IMR-90 (cell line): ENCODE measurements at regions not wholly inside any gene's neighbourhood (a gene's known extent, or its start where the extent isn't known, plus 50 kb on each side); places are given as distances from the start of the nearest gene placed in this dataset.

Experiments used
- ATAC-seq: fragments of 200-7000 bp; cut with Tn5 transposase; 2 replicates; pipeline ENCODE4 v1.9.1; 2020; ENCODE audit warnings: low read depth, mild to moderate bottlenecking, moderate library complexity
- BruUV-seq: library from RNA; stranded (reverse); fragments of 400-500 nt; replicated peaks from 2 replicates; lab custom pipeline; 2021; lab: Mats Ljungman, UMichigan
- CTCF ChIA-PET: fragments of 300-600 bp; formaldehyde crosslinking; extraction: SDS; loops from one replicate; lab custom pipeline; 2021; ENCODE audit warnings: antibody characterized with exemption; lab: Yijun Ruan, JAX
- POLR2A ChIA-PET: fragments of 300-600 bp; sonication (Branson Sonifier 250); formaldehyde crosslinking; loops from one replicate; lab custom pipeline; 2022; ENCODE audit warnings: antibody characterized with exemption; ENCODE audit not compliant: unreplicated experiment; lab: Charles Lee
- DNase-seq: peaks from one replicate; pipeline ENCODE4 v3.0.0; 2013
- H2AFZ ChIP-seq: replicated peaks from 2 replicates; pipeline ENCODE3; 2013; ENCODE audit warnings: low read length, mild to moderate bottlenecking; ENCODE audit not compliant: poor library complexity
- H2AK5ac ChIP-seq: 2 replicates; pipeline ENCODE4 v1.6.1; 2013; ENCODE audit warnings: low read depth, low read length, inconsistent platforms
- H2AK9ac ChIP-seq: replicated peaks from 2 replicates; pipeline ENCODE3; 2013; ENCODE audit warnings: mild to moderate bottlenecking, low read depth, low read length, moderate library complexity; ENCODE audit not compliant: poor library complexity
- H2BK120ac ChIP-seq: 2 replicates; pipeline ENCODE4 v1.6.1; 2013; ENCODE audit warnings: low read depth, low read length, inconsistent platforms
- H2BK15ac ChIP-seq: 3 replicates; pipeline ENCODE4 v1.6.1; 2013; ENCODE audit warnings: low read depth, low read length, inconsistent platforms
- H2BK20ac ChIP-seq: 2 replicates; pipeline ENCODE4 v1.6.1; 2013; ENCODE audit warnings: low read depth, mild to moderate bottlenecking, inconsistent platforms, low read length, moderate library complexity
- H2BK5ac ChIP-seq: 2 replicates; pipeline ENCODE4 v1.6.1; 2013; ENCODE audit warnings: mild to moderate bottlenecking, low read depth, low read length, inconsistent platforms; ENCODE audit not compliant: poor library complexity, severe bottlenecking
- H3K14ac ChIP-seq: replicated peaks from 2 replicates; pipeline ENCODE4 v1.6.1; 2013; ENCODE audit warnings: low read depth, low read length, inconsistent platforms
- H3K18ac ChIP-seq: 2 replicates; pipeline ENCODE4 v1.6.1; 2013; ENCODE audit warnings: low read depth, low read length, control low read depth
- H3K23ac ChIP-seq: 2 replicates; pipeline ENCODE4 v1.6.1; 2013; ENCODE audit warnings: low read depth, low read length, inconsistent platforms
- H3K27ac ChIP-seq: 2 replicates; pipeline ENCODE4 v1.5.1; 2013; ENCODE audit warnings: mild to moderate bottlenecking, control low read depth, low read length; ENCODE audit not compliant: insufficient read depth
- H3K27me3 ChIP-seq: 2 replicates; pipeline ENCODE4 v1.6.1; 2013; ENCODE audit warnings: low read length; ENCODE audit not compliant: control insufficient read depth, insufficient read depth
- H3K36me3 ChIP-seq: 2 replicates; pipeline ENCODE4 v1.6.1; 2013; ENCODE audit warnings: low read length, mixed read lengths; ENCODE audit not compliant: control insufficient read depth, insufficient read depth
- H3K4ac ChIP-seq: 2 replicates; pipeline ENCODE4 v1.6.1; 2013; ENCODE audit warnings: low read depth, low read length, inconsistent platforms
- H3K4me1 ChIP-seq: 2 replicates; pipeline ENCODE4 v1.6.1; 2013; ENCODE audit warnings: low read length, mixed read lengths; ENCODE audit not compliant: control insufficient read depth, insufficient read depth
- H3K4me2 ChIP-seq: 2 replicates; pipeline ENCODE4 v1.6.1; 2013; ENCODE audit warnings: low read depth, mild to moderate bottlenecking, control low read depth, low read length, moderate library complexity
- H3K4me3 ChIP-seq: 2 replicates; pipeline ENCODE4 v1.5.1; 2013; ENCODE audit warnings: low read depth, mild to moderate bottlenecking, control low read depth, low read length, moderate library complexity; ENCODE audit not compliant: insufficient read depth
- H3K56ac ChIP-seq: 2 replicates; pipeline ENCODE4 v1.6.1; 2013; ENCODE audit warnings: low read length, inconsistent platforms; ENCODE audit not compliant: insufficient read depth; ENCODE audit errors: extremely low read depth
- H3K79me1 ChIP-seq, 2 experiments: 2 replicates each; pipeline ENCODE4 v1.6.1; 2013; ENCODE audit warnings: low read length in 2 of 2, inconsistent platforms in 1 of 2, low read depth in 1 of 2
- H3K9ac ChIP-seq: 2 replicates; pipeline ENCODE4 v1.6.1; 2013; ENCODE audit warnings: low read depth, low read length, control low read depth
- H3K9me1 ChIP-seq: 2 replicates; pipeline ENCODE4 v1.6.1; 2013; ENCODE audit warnings: low read length, inconsistent platforms; ENCODE audit not compliant: insufficient read depth
- H3K9me3 ChIP-seq: 2 replicates; pipeline ENCODE4 v1.6.1; 2013; ENCODE audit warnings: low read length; ENCODE audit not compliant: control insufficient read depth, insufficient read depth
- H4K20me1 ChIP-seq: 2 replicates; pipeline ENCODE4 v1.6.1; 2013; ENCODE audit warnings: low read length, inconsistent platforms; ENCODE audit not compliant: insufficient read depth
- H4K5ac ChIP-seq: 2 replicates; pipeline ENCODE4 v1.6.1; 2013; ENCODE audit warnings: mild to moderate bottlenecking, low read depth, low read length, control low read depth
- H4K8ac ChIP-seq, 2 experiments: 2 replicates each; pipeline ENCODE4 v1.6.1; 2013; ENCODE audit warnings: low read depth in 2 of 2, low read length in 2 of 2, control low read depth in 1 of 2, inconsistent platforms in 1 of 2
- H4K91ac ChIP-seq: 2 replicates; pipeline ENCODE4 v1.6.1; 2013; ENCODE audit warnings: low read depth, low read length, inconsistent platforms; ENCODE audit not compliant: insufficient read depth
- BHLHE40 ChIP-seq: fragments of 150-350 bp; IDR thresholded peaks from 2 replicates; pipeline ENCODE4 v1.6.1; 2016; ENCODE audit warnings: mild to moderate bottlenecking, low read depth, low read length
- CEBPB ChIP-seq: IDR thresholded peaks from 2 replicates; pipeline ENCODE4 v1.6.1; 2012; ENCODE audit warnings: low read depth, low read length, improper control_type of control experiment
- FOS ChIP-seq: fragments of 150-350 bp; IDR thresholded peaks from 2 replicates; pipeline ENCODE4 v1.6.1; 2016; ENCODE audit warnings: low read depth, low read length
- MAFK ChIP-seq: IDR thresholded peaks from 2 replicates; pipeline ENCODE4 v1.6.1; 2012; ENCODE audit warnings: low read depth, low read length, improper control_type of control experiment
- MAZ ChIP-seq: IDR thresholded peaks from 2 replicates; pipeline ENCODE4 v1.6.1; 2012; ENCODE audit warnings: low read depth, mild to moderate bottlenecking, low read length, improper control_type of control experiment, moderate library complexity, borderline replicate concordance
- MXI1 ChIP-seq: IDR thresholded peaks from 2 replicates; pipeline ENCODE4 v1.6.1; 2012; ENCODE audit warnings: low read depth, mild to moderate bottlenecking, low read length, moderate library complexity, borderline replicate concordance
- NFE2L2 ChIP-seq: fragments of 150-350 bp; IDR thresholded peaks from 2 replicates; pipeline ENCODE4 v1.6.1; 2016; ENCODE audit warnings: low read depth, mild to moderate bottlenecking, low read length
- RCOR1 ChIP-seq: IDR thresholded peaks from 2 replicates; pipeline ENCODE4 v1.6.1; 2012; ENCODE audit warnings: mild to moderate bottlenecking, low read length, improper control_type of control experiment; ENCODE audit not compliant: insufficient replicate concordance
- RFX5 ChIP-seq: IDR thresholded peaks from 2 replicates; pipeline ENCODE4 v1.8.0; 2012; ENCODE audit warnings: low read depth, mild to moderate bottlenecking, low read length, moderate library complexity
- SMC3 ChIP-seq: fragments of 150-350 bp; IDR thresholded peaks from 2 replicates; pipeline ENCODE4 v1.6.1; 2016; ENCODE audit warnings: low read depth, mild to moderate bottlenecking, antibody characterized with exemption, low read length, moderate library complexity
- WGBS, 2 experiments: methylation state at CpG; one replicate each; pipeline versions ENCODE4 v1.1.5 to v1.1.7; 2013; ENCODE audit warnings: missing lambda C conversion rate in 2 of 2; ENCODE audit not compliant: insufficient read length in 1 of 2; ENCODE audit errors: extremely low coverage in 2 of 2; 5-methylcytosine and 5-hydroxymethylcytosine counted together
- dilution Hi-C: fragments of 300-500 bp; cut with HindIII; formaldehyde crosslinking; loops from one replicate; pipeline ENCODE4 v1.14.3; 2018; ENCODE audit warnings: low sequenced_read_pairs; ENCODE audit not compliant: unreplicated experiment
- in situ Hi-C: fragments of 300-500 bp; cut with MboI; formaldehyde crosslinking; loops from 3 replicates; pipeline ENCODE4 v1.14.3; 2019; ENCODE audit warnings: low sequenced_read_pairs, inconsistent platforms, mixed read lengths
- intact Hi-C: fragments of 100-400 bp; cut with micrococcal nuclease; formaldehyde crosslinking; loops from 2 replicates; pipeline ENCODE4 v1.10.0; 2022
- TF ChIP-seq, protein P1 (sequence below): conservative IDR thresholded peaks from 2 replicates; pipeline ENCODE4 v1.5.1; 2012; ENCODE audit warnings: mild to moderate bottlenecking, low read depth, low read length, improper control_type of control experiment
- TF ChIP-seq, protein P2 (sequence below): fragments of 150-350 bp; IDR thresholded peaks from 2 replicates; pipeline ENCODE4 v1.6.1; 2017; ENCODE audit warnings: mild to moderate bottlenecking, antibody characterized with exemption, low read length, low read depth

DNA sequence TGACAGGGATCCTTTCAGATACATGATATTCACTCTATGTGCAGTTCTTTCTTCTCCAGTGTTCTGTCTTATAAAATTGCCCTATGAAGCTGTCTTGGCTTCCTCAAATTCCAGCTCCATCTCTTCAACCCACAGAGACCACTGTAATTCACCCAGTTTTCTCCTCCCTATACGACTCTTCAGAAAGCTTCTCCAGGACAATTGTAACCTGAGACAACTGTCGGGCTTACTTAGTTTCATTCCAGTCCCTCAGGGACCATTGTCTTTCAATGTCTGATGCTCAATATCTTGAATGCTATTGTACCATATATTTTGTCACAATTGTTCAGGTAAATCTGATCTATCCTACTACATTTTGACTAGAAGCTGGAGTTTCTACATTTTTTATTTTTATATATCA is 345.3 kb downstream of the RPL10L start:
- POLR2A ChIA-PET = no interaction called here
- no peak overlapping the region for H2AK5ac ChIP-seq
- dilution Hi-C loops (no loop called here), intact Hi-C loops (no loop called here), in situ Hi-C loops (no loop called here)
- ATAC-seq (no peak), DNase-seq (no peak)
- no peak overlapping the region for H3K4me2 ChIP-seq
- no peaks in the 10 kb centered on the region for H3K36me3 ChIP-seq
- no TSS peak for BruUV-seq
- no peak overlapping the region for H2AFZ ChIP-seq
- no peak overlapping the region for H2BK20ac ChIP-seq
- H3K14ac ChIP-seq = no peak overlapping the region
- no peak overlapping the region for H3K18ac ChIP-seq
- CTCF ChIA-PET = no interaction called here
- no peak overlapping the region for H3K4me3 ChIP-seq
- H4K20me1 ChIP-seq = no peaks in the 10 kb centered on the region
- TF ChIP-seq MAZ (no peak), MAFK (no peak), FOS (no peak), RFX5 (no peak), CEBPB (no peak), SMC3 (no peak), BHLHE40 (no peak), RCOR1 (no peak), MXI1 (no peak), NFE2L2 (no peak)
- TF ChIP-seq, protein P1, sequence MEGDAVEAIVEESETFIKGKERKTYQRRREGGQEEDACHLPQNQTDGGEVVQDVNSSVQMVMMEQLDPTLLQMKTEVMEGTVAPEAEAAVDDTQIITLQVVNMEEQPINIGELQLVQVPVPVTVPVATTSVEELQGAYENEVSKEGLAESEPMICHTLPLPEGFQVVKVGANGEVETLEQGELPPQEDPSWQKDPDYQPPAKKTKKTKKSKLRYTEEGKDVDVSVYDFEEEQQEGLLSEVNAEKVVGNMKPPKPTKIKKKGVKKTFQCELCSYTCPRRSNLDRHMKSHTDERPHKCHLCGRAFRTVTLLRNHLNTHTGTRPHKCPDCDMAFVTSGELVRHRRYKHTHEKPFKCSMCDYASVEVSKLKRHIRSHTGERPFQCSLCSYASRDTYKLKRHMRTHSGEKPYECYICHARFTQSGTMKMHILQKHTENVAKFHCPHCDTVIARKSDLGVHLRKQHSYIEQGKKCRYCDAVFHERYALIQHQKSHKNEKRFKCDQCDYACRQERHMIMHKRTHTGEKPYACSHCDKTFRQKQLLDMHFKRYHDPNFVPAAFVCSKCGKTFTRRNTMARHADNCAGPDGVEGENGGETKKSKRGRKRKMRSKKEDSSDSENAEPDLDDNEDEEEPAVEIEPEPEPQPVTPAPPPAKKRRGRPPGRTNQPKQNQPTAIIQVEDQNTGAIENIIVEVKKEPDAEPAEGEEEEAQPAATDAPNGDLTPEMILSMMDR = no peak
- TF ChIP-seq, protein P2, sequence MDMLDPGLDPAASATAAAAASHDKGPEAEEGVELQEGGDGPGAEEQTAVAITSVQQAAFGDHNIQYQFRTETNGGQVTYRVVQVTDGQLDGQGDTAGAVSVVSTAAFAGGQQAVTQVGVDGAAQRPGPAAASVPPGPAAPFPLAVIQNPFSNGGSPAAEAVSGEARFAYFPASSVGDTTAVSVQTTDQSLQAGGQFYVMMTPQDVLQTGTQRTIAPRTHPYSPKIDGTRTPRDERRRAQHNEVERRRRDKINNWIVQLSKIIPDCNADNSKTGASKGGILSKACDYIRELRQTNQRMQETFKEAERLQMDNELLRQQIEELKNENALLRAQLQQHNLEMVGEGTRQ = no peak
- no peak overlapping the region for H2AK9ac ChIP-seq
- H3K4me1 ChIP-seq = no peaks in the 10 kb centered on the region
- no peak overlapping the region for H2BK15ac ChIP-seq
- H3K56ac ChIP-seq = no peak overlapping the region
- H4K8ac ChIP-seq = no peak overlapping the region
- no peak overlapping the region for H2BK120ac ChIP-seq
- no CpG with 5 or more reads among the region's 2 CpGs for WGBS, 2 experiments
- H3K4ac ChIP-seq = no peak overlapping the region
- H3K27me3 ChIP-seq = no peaks in the 10 kb centered on the region
- H3K23ac ChIP-seq = no peak overlapping the region
- H2BK5ac ChIP-seq = no peak overlapping the region
- no peak overlapping the region for H4K91ac ChIP-seq
- H3K9ac ChIP-seq = no peak overlapping the region
- no peak overlapping the region for H4K5ac ChIP-seq
- no peak overlapping the region for H3K27ac ChIP-seq
- H3K79me1 ChIP-seq = no peaks in the 10 kb centered on the region
- no peaks in the 10 kb centered on the region for H3K9me1 ChIP-seq
- H3K9me3 ChIP-seq = no peaks in the 10 kb centered on the region
